GM12864 (cell line): ENCODE measurements at regions not wholly inside any gene's neighbourhood (a gene's known extent, or its start where the extent isn't known, plus 50 kb on each side); places are given as distances from the start of the nearest gene placed in this dataset.

Experiments used
- DNase-seq: peaks from one replicate; pipeline ENCODE4 v3.0.0-alpha.2; 2011; ENCODE audit warnings: low read depth
- H3K4me3 ChIP-seq: 2 replicates; pipeline ENCODE4 v1.5.1; 2011; ENCODE audit warnings: mild to moderate bottlenecking, low read depth, low read length, control low read depth
- CTCF ChIP-seq: IDR thresholded peaks from 2 replicates; pipeline ENCODE4 v1.5.1; 2011; ENCODE audit warnings: low read depth, mild to moderate bottlenecking, moderate library complexity, low read length, control low read depth, inconsistent platforms; ENCODE audit errors: missing control alignments

GRCh38 chr4:113815826-113816225, 54.3 kb upstream of the CAMK2D start:
- no peak for TF ChIP-seq CTCF
- no peak overlapping the region for H3K4me3 ChIP-seq
- DNase-seq = no peak

- no peak for DNase-seq
- H3K4me3 ChIP-seq = no peak overlapping the region
- no peak for TF ChIP-seq CTCF
Measured at GRCh38 chr4:113811359-113811758, 49.8 kb upstream of the CAMK2D start.
